IMR-90 (cell line): ENCODE measurements at regions not wholly inside any gene's neighbourhood (a gene's known extent, or its start where the extent isn't known, plus 50 kb on each side); places are given as distances from the start of the nearest gene placed in this dataset.

Experiments used
- CEBPB ChIP-seq: IDR thresholded peaks from 2 replicates; pipeline ENCODE4 v1.6.1; 2012; ENCODE audit warnings: low read depth, low read length, improper control_type of control experiment
- CHD1 ChIP-seq: IDR thresholded peaks from 2 replicates; pipeline ENCODE4 v1.6.1; 2012; ENCODE audit warnings: low read depth, low read length, improper control_type of control experiment
- CTCF ChIP-seq: conservative IDR thresholded peaks from 2 replicates; pipeline ENCODE4 v1.5.1; 2012; ENCODE audit warnings: mild to moderate bottlenecking, low read depth, low read length, improper control_type of control experiment
- ELK1 ChIP-seq: fragments of 150-350 bp; IDR thresholded peaks from 2 replicates; pipeline ENCODE4 v1.6.1; 2016; ENCODE audit warnings: low read depth, mild to moderate bottlenecking, low read length, moderate library complexity, borderline replicate concordance
- MXI1 ChIP-seq: IDR thresholded peaks from 2 replicates; pipeline ENCODE4 v1.6.1; 2012; ENCODE audit warnings: low read depth, mild to moderate bottlenecking, low read length, moderate library complexity, borderline replicate concordance
- POLR2A ChIP-seq: IDR thresholded peaks from 2 replicates; pipeline ENCODE4 v1.6.1; 2012; ENCODE audit warnings: mild to moderate bottlenecking, low read depth, low read length
- SMC3 ChIP-seq: fragments of 150-350 bp; IDR thresholded peaks from 2 replicates; pipeline ENCODE4 v1.6.1; 2016; ENCODE audit warnings: low read depth, mild to moderate bottlenecking, antibody characterized with exemption, low read length, moderate library complexity

GRCh38 chr16:72437891-72438290, 265.9 kb upstream of the PMFBP1 start:
- TF ChIP-seq CTCF (no peak), POLR2A (no peak), SMC3 (no peak), MXI1 (no peak), CHD1 (no peak), CEBPB (peak; percentile 80), ELK1 (no peak)
